B cell (primary cell): ENCODE measurements at regions not wholly inside any gene's neighbourhood (a gene's known extent, or its start where the extent isn't known, plus 50 kb on each side); places are given as distances from the start of the nearest gene placed in this dataset.
"Not testable (repeated sequence)": the region's sequence is repeated elsewhere in the genome, so short reads cannot be mapped to it uniquely, and the experiment has no call there.

Experiments used
- ATAC-seq: fragments of 200-7000 bp; cut with Tn5 transposase; one replicate; pipeline ENCODE4 v1.10.0; 2021; ENCODE audit warnings: low read depth, mild to moderate bottlenecking, moderate number of reproducible peaks, moderate library complexity
- CTCF ChIA-PET: fragments of 350-600 bp; sonication (Branson Sonifier 250); formaldehyde crosslinking; loops from one replicate; lab custom pipeline; 2021; ENCODE audit warnings: antibody characterized with exemption, inconsistent platforms; lab: Charles Lee
- POLR2A ChIA-PET: fragments of 350-600 bp; sonication (Branson Sonifier 250); formaldehyde crosslinking; loops from one replicate; lab custom pipeline; 2021; ENCODE audit warnings: antibody characterized with exemption; lab: Charles Lee
- DNase-seq: peaks from one replicate; pipeline ENCODE4 v3.0.0; 2013
- H2AFZ ChIP-seq: 2 replicates; pipeline ENCODE4 v1.6.1; 2012; ENCODE audit warnings: mild to moderate bottlenecking, low read depth, low read length; ENCODE audit not compliant: insufficient read depth, poor library complexity, severe bottlenecking
- H3K27ac ChIP-seq, 2 donors: 1 replicate in 1 of 2; 2 replicates in 1 of 2; pipeline ENCODE4 v1.5.1; 2012 to 2013; ENCODE audit warnings: low read length in 2 of 2, mild to moderate bottlenecking in 2 of 2, moderate library complexity in 1 of 2
- H3K27me3 ChIP-seq, 4 experiments: fragments of 200-600 bp in 1 of 4; sonication (generic) in 1 of 4; replicated peaks in 1 of 4; 1 replicate in 2 of 4; 2 replicates in 2 of 4; pipeline versions ENCODE4 v1.6.1 to v1.7.0; 2013 to 2016; ENCODE audit warnings: low read length in 3 of 4, mild to moderate bottlenecking in 2 of 4, mixed read lengths in 1 of 4, moderate library complexity in 1 of 4; ENCODE audit not compliant: insufficient read depth in 4 of 4, control insufficient read depth in 3 of 4; ENCODE audit errors: control extremely low read depth in 1 of 4
- H3K36me3 ChIP-seq, 2 experiments: replicated peaks in 1 of 2; 1 replicate in 1 of 2; 2 replicates in 1 of 2; pipeline versions ENCODE4 v1.6.1 to v1.7.1; 2013; ENCODE audit warnings: low read length in 1 of 2; ENCODE audit not compliant: insufficient read depth in 2 of 2, control insufficient read depth in 1 of 2; ENCODE audit errors: control extremely low read depth in 1 of 2, extremely low read depth in 1 of 2
- H3K4me1 ChIP-seq, 2 donors: fragments of 200-600 bp in 1 of 2; sonication (generic) in 1 of 2; 1 replicate in 1 of 2; 2 replicates in 1 of 2; pipeline versions ENCODE4 v1.5.1 to v1.6.1; 2013 to 2017; ENCODE audit warnings: low read length in 2 of 2; ENCODE audit not compliant: control insufficient read depth in 2 of 2, insufficient read depth in 2 of 2
- H3K4me2 ChIP-seq: replicated peaks from 2 replicates; pipeline ENCODE3; 2012; ENCODE audit warnings: mild to moderate bottlenecking, low read depth, low read length; ENCODE audit not compliant: poor library complexity, severe bottlenecking
- H3K4me3 ChIP-seq, 5 experiments: fragments of 200-600 bp in 1 of 5; sonication (generic) in 1 of 5; 1 replicate in 3 of 5; 2 replicates in 2 of 5; pipeline versions ENCODE4 v1.5.1 to v1.7.0; 2011 to 2016; ENCODE audit warnings: low read length in 4 of 5, mild to moderate bottlenecking in 4 of 5, low read depth in 2 of 5, control low read depth in 1 of 5, moderate library complexity in 1 of 5; ENCODE audit not compliant: insufficient read depth in 1 of 5; ENCODE audit errors: control extremely low read depth in 1 of 5, extremely low read depth in 1 of 5
- H3K79me2 ChIP-seq: fragments of 200-600 bp; sonication (generic); one replicate; pipeline ENCODE4 v1.6.0; 2016; ENCODE audit warnings: low read length; ENCODE audit not compliant: control insufficient read depth, insufficient read depth
- H3K9ac ChIP-seq: fragments of 200-600 bp; sonication (generic); 2 replicates; pipeline ENCODE4 v1.6.1; 2017; ENCODE audit warnings: mild to moderate bottlenecking, low read length, moderate library complexity
- H3K9me3 ChIP-seq, 3 donors: one replicate each; pipeline versions ENCODE4 v1.6.1 to v1.7.1; 2013; ENCODE audit warnings: low read length in 2 of 3; ENCODE audit not compliant: control insufficient read depth in 2 of 3, insufficient read depth in 1 of 3; ENCODE audit errors: control extremely low read depth in 1 of 3
- H4K20me1 ChIP-seq: 2 replicates; pipeline ENCODE4 v1.6.0; 2012; ENCODE audit warnings: mild to moderate bottlenecking, low read length; ENCODE audit not compliant: insufficient read depth, control insufficient read depth, poor library complexity, severe bottlenecking
- H3K27ac Mint-ChIP-seq: one replicate; pipeline ENCODE4 v1.8.0; 2021; ENCODE audit warnings: mixed read lengths
- H3K27me3 Mint-ChIP-seq: one replicate; pipeline ENCODE4 v1.8.0; 2021; ENCODE audit warnings: mixed read lengths
- H3K4me1 Mint-ChIP-seq: one replicate; pipeline ENCODE4 v1.8.0; 2021; ENCODE audit warnings: mixed read lengths
- H3K4me3 Mint-ChIP-seq: one replicate; pipeline ENCODE4 v1.8.0; 2021; ENCODE audit warnings: mixed read lengths
- H3K9me3 Mint-ChIP-seq: one replicate; pipeline ENCODE4 v1.8.0; 2022; ENCODE audit warnings: mixed read lengths; ENCODE audit not compliant: insufficient read depth
- CTCF ChIP-seq: fragments of 200-600 bp; IDR thresholded peaks from one replicate; pipeline ENCODE4 v1.8.0; 2022; ENCODE audit warnings: antibody characterized with exemption, mild to moderate bottlenecking
- EZH2 ChIP-seq: IDR thresholded peaks from 2 replicates; pipeline ENCODE4 v1.6.1; 2012; ENCODE audit warnings: borderline replicate concordance, low read depth, mild to moderate bottlenecking, moderate library complexity, low read length; ENCODE audit not compliant: insufficient read depth, poor library complexity, severe bottlenecking
- WGBS: methylation state at CpG from one replicate; pipeline ENCODE4 v1.1.5; 2013; ENCODE audit warnings: missing lambda C conversion rate; ENCODE audit not compliant: insufficient coverage; 5-methylcytosine and 5-hydroxymethylcytosine counted together
- intact Hi-C: fragments of 100-400 bp; cut with micrococcal nuclease; formaldehyde crosslinking; loops from one replicate; pipeline ENCODE4 v1.10.0; 2022

GRCh38 chr15:69562564-69562963, 109.9 kb downstream of the RPLP1 start:
- no peaks in the 10 kb centered on the region for H4K20me1 ChIP-seq
- H3K4me2 ChIP-seq: no peak overlapping the region
- ATAC-seq: no peak
- TF ChIP-seq CTCF (no peak), EZH2 (no peak)
- H3K9me3 ChIP-seq: no peaks in the 10 kb centered on the region
- no peak overlapping the region for H2AFZ ChIP-seq
- H3K9ac ChIP-seq: no peak overlapping the region
- intact Hi-C loops: no loop called here
- ChIA-PET POLR2A (no interaction called here), CTCF (interaction anchor here (0.7 to 1.6 kb wide), 2 partner anchors 903 to 1247 kb away, joined by 3 read pairs; no protein-coding TSS in a partner anchor)
- Mint-ChIP-seq H3K27me3 (peaks cover 31% of the 10 kb centered on the region), H3K4me3 (no peak overlapping the region), H3K4me1 (no peaks in the 10 kb centered on the region), H3K9me3 (no peaks in the 10 kb centered on the region), H3K27ac (no peak overlapping the region)
- no peak overlapping the region for H3K4me3 ChIP-seq
- no peak for DNase-seq
- no peaks in the 10 kb centered on the region for H3K4me1 ChIP-seq
- no peaks in the 10 kb centered on the region for H3K79me2 ChIP-seq
- H3K27me3 ChIP-seq: peaks cover 0 to 2% (median 0%) of the 10 kb centered on the region in 4 experiments
- WGBS: 97% methylated on average over 3 of the region's 4 CpGs
- H3K27ac ChIP-seq: no peak overlapping the region
- H3K36me3 ChIP-seq: no peaks in the 10 kb centered on the region

GRCh38 chr15:69565066-69565655, 112.5 kb downstream of the RPLP1 start:
- Histone ChIP-seq H3K79me2 (no peaks in the 10 kb centered on the region), H3K27me3 (no peaks in the 10 kb centered on the region), H3K9ac (no peak overlapping the region), H3K4me1 (no peaks in the 10 kb centered on the region), H2AFZ (no peak overlapping the region), H3K4me2 (no peak overlapping the region), H3K9me3 (no peaks in the 10 kb centered on the region), H3K4me3 (no peak overlapping the region), H3K36me3 (no peaks in the 10 kb centered on the region), H4K20me1 (no peaks in the 10 kb centered on the region), H3K27ac (no peak overlapping the region)
- ChIA-PET CTCF (interaction anchor here (0.5 kb wide), 1 partner anchor 8 kb away, joined by 3 read pairs; no protein-coding TSS in a partner anchor), POLR2A (no interaction called here)
- Mint-ChIP-seq H3K4me1 (no peaks in the 10 kb centered on the region), H3K4me3 (no peak overlapping the region), H3K27me3 (peaks cover 31% of the 10 kb centered on the region), H3K9me3 (no peaks in the 10 kb centered on the region), H3K27ac (no peak overlapping the region)
- 87% methylated on average over 6 of the region's 9 CpGs for WGBS
- no peak for ATAC-seq
- intact Hi-C loops: no loop called here
- TF ChIP-seq EZH2: no peak
- no peak for TF ChIP-seq CTCF
- no peak for DNase-seq

DNA sequence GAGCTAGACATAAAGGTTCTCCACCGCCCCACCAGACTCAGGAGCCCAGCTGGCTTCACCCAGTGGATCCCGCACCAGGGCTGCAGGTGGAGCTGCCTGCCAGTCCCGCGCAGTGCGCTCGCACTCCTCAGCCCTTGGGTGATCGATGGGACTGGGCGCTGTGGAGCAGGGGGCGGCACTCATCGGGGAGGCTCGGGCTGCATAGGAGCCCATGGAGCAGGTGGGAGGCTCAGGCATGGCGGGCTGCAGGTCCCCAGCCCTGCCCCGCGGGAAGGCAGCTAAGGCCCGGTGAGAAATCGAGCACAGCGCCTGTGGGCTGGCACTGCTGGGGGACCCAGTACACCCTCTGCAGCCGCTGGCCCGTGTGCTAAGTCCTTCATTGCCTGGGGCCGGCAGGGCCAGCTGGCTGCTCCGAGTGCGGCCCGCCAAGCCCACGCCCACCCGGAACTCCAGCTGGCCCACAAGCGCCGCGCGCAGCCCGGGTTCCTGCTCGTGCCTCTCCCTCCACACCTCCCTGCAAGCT, 114.7 kb downstream of the RPLP1 start:
- H3K9me3 Mint-ChIP-seq, H3K36me3 ChIP-seq, H3K27me3 ChIP-seq, H3K27ac Mint-ChIP-seq, H3K4me1 Mint-ChIP-seq, ATAC-seq, H3K79me2 ChIP-seq, CTCF ChIA-PET, H3K4me2 ChIP-seq, H2AFZ ChIP-seq, H3K4me1 ChIP-seq, H4K20me1 ChIP-seq, H3K9me3 ChIP-seq, H3K4me3 Mint-ChIP-seq, POLR2A ChIA-PET, H3K9ac ChIP-seq, intact Hi-C loops, DNase-seq, H3K27ac ChIP-seq, H3K4me3 ChIP-seq: not testable (repeated sequence)
- 97% methylated on average over 29 of the region's 31 CpGs for WGBS
- H3K27me3 Mint-ChIP-seq: peaks cover 26% of the 10 kb centered on the region
